HG03045 (cell line): ENCODE measurements at regions not wholly inside any gene's neighbourhood (a gene's known extent, or its start where the extent isn't known, plus 50 kb on each side); places are given as distances from the start of the nearest gene placed in this dataset.

Experiments
- ATAC-seq: cut with Tn5 transposase; IDR thresholded peaks from one replicate; pipeline ENCODE4 v1.9.1; 2021; ENCODE audit warnings: mild to moderate bottlenecking, moderate library complexity; ENCODE audit not compliant: unreplicated experiment

GRCh38 chr3:116920826-116921610 is 211.4 kb downstream of the TUSC7 start:
- ATAC-seq: no peak

- ATAC-seq: no peak
Observed at GRCh38 chr3:116927918-116928317, 218.3 kb downstream of the TUSC7 start.

GRCh38 chr3:116929505-116930222 is 220.1 kb downstream of the TUSC7 start:
- no peak for ATAC-seq

GRCh38 chr3:116930786-116931185 is 221.2 kb downstream of the TUSC7 start:
- ATAC-seq: no peak

GRCh38 chr3:116939091-116939490 is 229.5 kb downstream of the TUSC7 start:
- ATAC-seq: no peak

DNA sequence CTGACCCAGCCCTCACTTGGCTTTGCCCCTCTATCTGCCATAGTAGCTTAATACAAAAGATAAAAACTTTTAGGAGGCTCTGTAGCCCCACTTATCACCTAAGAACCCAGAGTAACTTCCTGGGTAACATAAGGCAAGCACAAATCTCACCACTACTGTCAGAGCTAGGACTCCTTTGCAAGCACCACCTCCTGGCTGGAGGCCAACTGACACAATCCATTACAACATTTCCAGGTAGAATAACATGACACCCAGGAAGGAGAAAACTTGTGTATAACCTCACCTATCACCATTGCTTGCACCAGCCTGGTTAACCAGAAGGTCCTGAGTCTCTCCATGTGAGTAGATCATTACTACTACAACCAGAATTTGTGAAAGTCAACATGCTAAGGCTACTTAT is 230.0 kb downstream of the TUSC7 start:
- ATAC-seq: no peak

DNA sequence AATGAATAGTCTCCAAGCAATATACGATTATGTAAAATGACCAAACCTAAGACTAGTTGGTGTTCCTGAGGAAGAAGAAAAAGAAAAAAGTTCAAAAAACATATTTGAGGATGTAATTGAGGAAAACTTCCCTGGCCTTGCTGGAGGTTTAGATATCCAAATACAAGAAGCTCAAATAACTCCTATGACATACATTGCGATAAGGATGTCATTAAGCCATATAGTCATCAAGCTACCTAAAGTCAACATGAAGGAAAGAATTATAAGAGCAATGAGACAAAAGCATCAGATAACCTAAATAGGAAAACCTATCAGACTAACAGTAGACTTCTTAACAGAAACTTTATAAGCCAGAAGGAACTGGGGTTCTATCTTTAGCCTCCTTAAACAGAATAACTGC is 231.1 kb downstream of the TUSC7 start:
- no peak for ATAC-seq

DNA sequence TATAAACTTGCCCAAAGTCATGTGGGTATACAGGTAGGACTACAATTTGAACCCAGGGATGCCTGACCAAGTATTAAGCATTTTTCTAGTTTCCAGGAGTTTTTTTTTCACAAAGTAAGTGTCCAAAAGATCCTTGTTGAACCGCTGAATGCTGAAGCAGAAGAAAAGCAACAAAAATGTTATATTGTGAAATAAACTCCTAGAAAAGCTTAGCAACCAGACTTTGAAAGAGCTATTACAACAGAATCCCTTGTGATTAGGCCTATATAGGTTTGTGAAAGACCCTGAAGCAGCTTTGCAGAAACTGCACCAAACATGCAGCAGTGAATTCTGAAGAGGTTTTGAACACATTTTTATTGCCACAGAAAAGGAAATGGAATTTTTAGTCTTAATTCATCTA is 236.8 kb downstream of the TUSC7 start:
- no peak for ATAC-seq

- no peak for ATAC-seq
Observed at GRCh38 chr3:116947148-116947547, 237.6 kb downstream of the TUSC7 start.

GRCh38 chr3:116947809-116948208 is 238.2 kb downstream of the TUSC7 start:
- no peak for ATAC-seq

- ATAC-seq: no peak
Observed at GRCh38 chr3:116950301-116951055, 240.9 kb downstream of the TUSC7 start.

DNA sequence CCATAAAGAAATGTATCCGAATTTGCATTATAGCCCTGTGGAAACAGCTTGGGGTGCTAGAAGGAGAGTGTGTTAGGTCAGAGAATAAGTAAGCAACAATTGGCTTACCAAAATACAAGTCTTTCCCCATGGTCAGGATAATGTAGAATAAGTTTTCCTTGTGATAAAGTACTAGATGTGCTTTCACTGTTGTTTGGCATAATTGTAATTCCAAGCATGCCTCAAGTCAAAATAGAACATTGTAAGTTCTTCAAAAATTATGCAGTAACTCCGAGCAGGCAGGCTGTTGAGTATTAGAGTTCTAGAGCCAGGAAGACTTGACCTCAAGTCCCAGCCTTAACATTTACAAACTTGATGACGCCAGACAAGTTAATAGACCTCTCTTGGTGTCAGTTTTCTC is 242.0 kb downstream of the TUSC7 start:
- no peak for ATAC-seq

DNA sequence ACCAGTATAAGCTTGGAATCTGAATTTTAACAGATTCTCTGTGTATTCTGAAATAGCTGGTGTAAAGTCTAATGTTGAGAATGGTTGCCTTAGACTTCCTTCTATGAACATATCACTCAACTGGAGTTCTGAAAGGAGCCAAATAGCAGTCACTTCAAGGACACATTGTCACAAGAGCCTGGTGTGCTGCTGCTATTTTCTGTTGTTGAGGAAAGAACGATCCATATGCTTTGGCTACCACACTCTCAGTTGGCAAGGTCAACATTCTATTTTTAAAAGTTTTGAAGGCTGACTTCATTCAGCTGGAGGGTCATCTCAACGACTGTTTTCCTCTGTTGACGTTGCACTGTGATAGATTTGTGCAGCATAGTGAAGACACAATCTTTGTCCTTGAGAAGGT is 248.7 kb downstream of the TUSC7 start:
- ATAC-seq: no peak

DNA sequence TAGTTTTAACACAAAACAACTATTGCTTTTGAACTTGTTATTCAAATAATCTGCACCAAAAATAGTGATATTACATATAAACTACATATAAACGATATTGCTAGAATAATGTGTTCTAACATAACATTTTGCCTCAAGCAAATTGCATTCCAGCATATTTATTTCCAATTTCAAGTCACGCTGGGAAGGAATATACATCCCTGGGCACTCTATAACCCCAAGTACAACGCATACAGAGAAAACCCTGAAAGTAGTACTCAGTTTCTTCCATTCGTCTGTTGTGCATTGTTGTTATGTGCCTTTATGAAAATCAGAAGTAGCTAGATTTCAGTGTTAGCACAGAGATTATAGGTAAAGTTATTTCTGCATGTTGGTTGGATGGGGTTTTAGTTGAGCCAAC is 251.5 kb downstream of the TUSC7 start:
- no peak for ATAC-seq

DNA sequence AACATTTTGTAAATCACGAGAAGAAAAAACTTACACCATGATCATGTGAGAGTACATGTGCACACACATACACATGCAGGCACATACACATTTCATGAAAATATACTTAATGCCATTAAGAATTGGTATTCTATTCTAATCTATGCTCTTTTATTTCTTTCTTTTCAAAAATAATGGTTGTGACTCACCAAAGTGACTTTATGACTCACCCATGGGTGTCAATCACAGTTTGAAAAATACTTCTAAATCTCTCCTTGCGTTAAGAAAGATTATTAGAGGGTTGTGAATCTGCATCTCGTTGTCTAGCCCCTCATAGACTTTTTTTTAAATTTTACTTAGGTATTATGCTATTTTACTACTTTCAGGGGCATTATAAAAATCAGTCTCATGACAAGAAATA is 254.2 kb downstream of the TUSC7 start:
- ATAC-seq: no peak

DNA sequence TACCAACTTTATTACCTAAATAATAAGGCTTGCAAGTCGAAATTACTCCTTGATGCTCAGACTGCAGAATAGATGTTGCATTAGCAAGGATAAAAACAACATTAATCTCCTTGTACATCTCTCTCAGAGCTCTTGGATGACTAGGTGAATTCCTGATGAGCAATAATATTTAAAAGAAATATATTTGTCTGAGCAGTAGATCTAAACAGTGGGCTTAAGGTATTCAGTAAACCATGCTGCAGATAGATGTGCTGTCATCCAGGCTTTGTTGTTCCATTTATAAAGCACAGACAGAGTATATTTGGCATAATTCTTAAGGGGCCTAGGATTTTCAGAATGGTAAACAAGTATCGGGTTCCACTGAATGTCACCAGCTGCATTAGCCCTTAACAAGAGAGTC is 257.1 kb downstream of the TUSC7 start:
- ATAC-seq: no peak

DNA sequence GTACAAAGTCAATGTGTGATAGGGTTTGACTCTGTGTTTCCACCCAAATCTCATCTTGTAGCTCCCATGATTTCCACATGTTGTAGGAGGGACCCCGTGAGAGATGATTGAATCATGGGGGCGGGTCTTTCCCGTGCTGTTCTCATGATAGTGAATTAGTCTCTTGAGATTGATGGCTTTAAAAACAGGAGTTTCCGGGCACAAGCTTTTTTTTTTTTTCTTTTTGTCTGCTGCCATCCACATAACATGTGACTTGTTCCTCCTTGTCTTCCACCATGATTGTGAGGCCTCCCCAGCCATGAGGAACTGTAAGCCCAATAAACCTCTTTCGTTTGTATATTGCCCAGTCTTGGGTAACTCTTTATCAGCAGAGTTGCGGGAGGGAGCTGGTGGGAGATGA is 259.6 kb downstream of the TUSC7 start:
- no peak for ATAC-seq

- ATAC-seq: no peak
Observed at GRCh38 chr3:116969646-116970045, 260.1 kb downstream of the TUSC7 start.

GRCh38 chr3:116971531-116971930 is 262.0 kb downstream of the TUSC7 start:
- ATAC-seq: no peak

DNA sequence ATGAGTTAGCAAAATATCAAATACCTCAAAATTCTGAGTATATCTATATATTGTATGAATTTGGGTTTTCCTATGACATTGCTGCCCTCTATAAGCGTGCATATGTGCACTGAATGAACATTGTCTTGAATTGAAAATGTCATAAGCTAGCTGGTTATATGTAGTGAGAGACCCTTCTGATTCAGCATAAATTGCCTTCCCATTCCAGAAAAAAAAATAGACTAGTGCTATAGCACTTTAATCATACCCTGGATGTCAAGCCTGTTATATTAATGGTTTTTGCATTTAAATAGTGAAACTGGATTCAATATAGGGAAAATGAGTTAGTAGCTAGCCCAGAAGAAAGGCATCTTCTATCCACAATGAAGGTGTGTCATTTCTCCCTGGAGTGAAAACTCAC is 265.1 kb downstream of the TUSC7 start:
- no peak for ATAC-seq

GRCh38 chr3:116977441-116977840 is 267.9 kb downstream of the TUSC7 start:
- no peak for ATAC-seq

GRCh38 chr3:116980099-116980498 is 270.5 kb downstream of the TUSC7 start:
- no peak for ATAC-seq
